Stimulated activated CD4-positive, alpha-beta T cell treated with anti-CD3 and anti-CD28 coated beads, Interleukin-4, amount 100 ng/mL, for 48 hours (primary cell): ENCODE measurements at regions not wholly inside any gene's neighbourhood (a gene's known extent, or its start where the extent isn't known, plus 50 kb on each side); places are given as distances from the start of the nearest gene placed in this dataset.
"Not testable (repeated sequence)": the region's sequence is repeated elsewhere in the genome, so short reads cannot be mapped to it uniquely, and the experiment has no call there.

Experiments used
- DNase-seq, 2 donors: peaks; one replicate each; pipeline ENCODE4 v3.0.0-alpha.2; 2020; ENCODE audit warnings: low read depth in 2 of 2

DNA sequence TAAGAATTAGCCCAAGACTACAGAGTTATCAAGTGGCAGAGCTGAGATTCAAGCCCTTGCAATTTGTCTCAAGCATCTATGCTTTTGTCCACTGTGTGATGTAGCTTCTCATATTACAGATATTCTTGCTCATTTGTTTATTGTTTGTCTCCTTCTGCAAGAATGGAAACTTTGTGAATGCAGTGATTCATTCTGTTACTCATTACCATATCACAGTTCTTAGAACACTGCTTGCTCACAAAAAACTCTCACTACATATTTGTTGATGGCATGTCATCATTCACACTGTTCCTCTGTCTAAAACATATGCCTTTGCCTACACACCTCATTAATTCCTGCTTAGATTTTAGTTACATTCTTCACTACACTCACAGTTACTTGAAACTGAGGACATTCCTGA, 1198.9 kb downstream of the PLA2G4A start:
- DNase-seq, result no peak

DNA sequence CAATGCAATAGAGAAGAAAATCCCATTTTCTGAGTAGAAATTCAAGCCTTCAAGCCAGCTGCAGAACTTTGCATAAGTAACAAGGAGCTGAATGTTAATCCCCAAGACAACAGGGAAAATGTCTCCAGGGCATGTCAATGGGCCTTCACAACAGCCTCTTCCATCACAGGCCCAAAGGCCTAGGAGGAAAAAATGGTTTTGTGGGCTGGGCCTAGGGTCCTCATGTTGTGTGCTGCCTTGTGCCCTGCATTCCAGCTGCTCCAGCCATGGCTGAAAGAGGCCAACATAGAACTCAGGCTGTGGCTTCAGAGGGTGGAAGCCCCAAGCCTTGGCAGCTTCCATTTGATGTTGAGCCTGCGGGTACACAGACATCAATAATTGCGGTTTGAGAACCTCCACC, 1208.8 kb downstream of the PLA2G4A start:
- DNase-seq, result not testable (repeated sequence)

DNA sequence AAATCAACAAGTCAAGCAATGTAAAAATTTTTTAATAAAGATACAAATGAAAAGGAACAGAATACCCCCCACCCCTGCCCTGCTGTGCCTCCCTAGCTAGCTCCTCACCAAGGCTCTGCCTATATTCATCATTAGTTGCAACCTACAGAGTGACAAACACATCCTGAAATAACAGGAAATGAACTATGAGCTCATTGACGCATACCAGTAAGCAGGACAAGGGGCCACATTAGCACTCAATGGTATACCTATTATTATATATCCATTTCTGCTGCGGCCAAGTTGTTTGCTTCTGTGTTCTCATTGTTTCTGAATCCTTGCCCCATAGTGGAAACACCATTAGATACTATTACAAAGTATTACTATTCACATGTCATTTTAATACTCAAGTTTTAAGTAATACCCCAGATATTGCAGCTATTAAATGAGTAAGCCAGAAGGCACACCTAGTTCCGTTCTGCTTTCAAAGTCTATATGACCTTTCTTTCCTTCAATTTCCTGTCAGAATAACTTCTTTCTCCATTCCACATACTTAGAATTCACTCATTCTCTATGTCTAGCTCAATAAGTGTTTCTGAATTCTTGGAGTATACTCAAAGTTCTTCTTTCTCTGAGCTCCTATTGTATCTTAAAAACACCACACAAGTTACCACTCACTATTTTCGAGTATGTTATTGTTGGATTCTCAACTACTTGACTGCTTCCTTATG, 1214.9 kb downstream of the PLA2G4A start:
- no peak for DNase-seq

DNA sequence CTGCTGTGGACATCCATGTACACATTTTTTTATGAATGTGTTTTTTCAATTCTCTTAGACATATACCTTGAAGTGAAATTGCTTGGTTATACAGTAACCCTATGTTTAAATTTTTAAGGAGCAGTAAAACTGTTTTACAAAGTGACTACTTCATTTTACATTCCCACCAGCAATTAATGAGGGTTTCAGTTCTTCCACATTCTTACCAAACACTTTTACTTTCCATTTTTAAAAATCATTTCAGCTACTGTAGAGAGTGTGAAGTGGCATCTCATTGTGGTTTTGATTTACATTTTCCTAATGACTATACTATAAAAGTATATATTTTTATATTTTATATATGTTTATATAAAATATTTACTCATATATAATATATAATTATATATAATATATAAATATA, 1221.5 kb downstream of the PLA2G4A start:
- DNase-seq, result no peak

DNA sequence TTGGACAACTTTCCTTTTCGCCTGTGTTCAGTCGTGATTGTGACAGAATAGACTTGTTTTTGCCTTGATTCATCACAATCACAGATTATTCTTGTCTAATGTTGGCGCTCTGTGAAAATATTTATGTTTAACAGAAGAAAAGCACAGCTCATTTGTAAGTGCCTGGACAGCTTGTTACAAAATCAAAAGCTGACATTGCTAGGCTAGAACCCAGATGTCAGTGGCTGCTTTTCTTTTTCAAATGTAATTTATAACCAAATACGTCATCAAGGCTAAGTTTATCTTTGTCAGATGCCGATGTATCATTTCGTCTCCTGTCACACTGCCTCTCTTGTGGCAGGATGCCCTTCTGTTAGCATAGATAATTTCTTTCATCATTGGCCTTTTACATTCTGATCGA, 1227.3 kb downstream of the PLA2G4A start:
- DNase-seq, result no peak

DNA sequence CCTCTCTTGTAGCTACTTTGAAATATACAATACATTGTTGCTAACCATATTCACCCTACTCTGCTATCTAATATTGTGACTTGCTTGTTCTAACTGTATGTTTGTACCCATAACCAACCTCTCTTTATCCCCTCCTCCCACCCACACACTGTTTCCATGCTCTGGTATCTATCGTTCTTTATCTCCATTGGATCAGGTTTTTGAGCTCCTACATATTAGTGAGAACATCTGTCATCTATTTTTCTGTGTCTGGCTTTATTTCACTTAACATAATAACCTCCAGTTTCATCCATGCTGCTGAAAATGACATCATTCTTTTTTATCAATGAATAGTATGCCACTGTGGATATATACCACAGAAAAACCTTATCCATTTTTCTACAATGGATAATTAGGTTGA, 1230.1 kb downstream of the PLA2G4A start:
- no peak for DNase-seq

DNA sequence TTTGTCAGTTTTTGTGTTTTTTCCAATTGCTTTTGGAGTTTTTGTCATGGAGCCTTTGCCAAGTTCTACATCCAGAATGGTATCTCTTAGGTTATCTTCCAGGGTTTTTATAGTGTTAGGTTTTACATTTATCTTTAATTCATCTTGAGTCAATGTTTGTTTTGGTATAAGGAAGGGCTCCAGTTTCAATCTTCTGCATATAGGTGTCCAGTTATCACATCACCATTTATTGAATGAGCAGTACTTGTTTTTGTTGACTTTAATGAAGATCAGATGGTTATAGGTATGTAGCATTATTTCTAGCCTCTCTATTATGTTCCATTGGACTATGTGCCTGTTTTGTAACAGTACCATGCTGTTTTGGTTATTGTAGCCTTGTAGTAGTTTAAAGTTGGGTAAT, 1233.1 kb downstream of the PLA2G4A start:
- no peak for DNase-seq

DNA sequence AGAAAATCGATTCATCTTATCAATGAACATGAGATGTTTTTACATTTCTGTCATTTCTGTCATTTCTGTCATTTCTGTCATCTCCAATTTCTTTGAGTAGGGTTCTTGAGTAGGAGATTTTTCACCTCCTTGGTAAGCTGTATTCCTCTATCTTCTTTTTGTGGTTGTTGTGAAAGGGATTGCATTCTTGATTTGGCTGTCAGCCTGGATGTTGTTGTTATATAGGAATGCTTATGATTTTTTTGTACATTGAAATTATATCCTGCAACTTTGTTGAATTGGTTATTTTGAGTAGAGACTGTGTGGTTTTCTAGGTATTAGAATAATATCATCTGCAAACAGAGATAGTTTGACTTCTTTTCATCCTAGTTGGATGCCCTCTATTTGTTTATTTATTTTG, 1233.7 kb downstream of the PLA2G4A start:
- no peak for DNase-seq

DNA sequence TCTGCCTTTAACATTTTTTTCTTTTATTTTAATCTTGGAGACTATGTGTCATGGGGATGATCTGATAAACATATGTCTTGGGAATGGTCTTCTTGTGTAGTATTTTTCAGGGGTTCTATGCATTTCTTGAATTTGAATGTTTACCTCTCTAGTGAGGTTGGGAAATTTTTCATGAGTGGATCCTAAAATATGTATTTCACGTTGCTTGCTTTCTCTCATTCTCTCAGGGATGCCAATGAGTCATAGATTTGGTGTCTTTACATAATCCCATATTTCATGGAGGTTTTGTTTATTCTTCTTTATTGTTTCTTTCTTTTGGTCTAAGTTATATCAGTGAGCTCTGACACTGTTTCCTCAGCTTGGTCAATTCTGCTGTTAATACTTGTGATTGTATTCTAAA, 1237.2 kb downstream of the PLA2G4A start:
- DNase-seq, result no peak

DNA sequence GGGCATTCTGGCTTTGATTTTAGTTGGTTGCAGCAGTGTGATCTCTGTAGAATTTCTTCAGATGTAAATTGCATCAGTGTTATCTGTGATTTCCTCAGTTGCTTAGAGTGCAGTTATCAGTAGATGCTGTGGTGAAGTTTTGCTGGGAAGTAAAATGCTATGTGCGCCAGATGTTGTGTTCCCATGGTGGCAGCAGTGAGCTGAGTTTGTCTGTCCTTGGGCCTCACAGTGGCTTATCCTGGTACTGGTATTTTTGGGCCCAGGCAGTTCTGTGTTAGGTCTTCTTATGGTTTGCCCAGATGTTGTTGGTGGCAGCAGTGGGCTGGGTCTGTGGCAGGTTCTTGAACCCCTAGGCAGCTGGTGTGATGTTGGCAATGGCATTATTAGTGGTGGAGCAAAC, 1242.1 kb downstream of the PLA2G4A start:
- DNase-seq, result no peak

DNA sequence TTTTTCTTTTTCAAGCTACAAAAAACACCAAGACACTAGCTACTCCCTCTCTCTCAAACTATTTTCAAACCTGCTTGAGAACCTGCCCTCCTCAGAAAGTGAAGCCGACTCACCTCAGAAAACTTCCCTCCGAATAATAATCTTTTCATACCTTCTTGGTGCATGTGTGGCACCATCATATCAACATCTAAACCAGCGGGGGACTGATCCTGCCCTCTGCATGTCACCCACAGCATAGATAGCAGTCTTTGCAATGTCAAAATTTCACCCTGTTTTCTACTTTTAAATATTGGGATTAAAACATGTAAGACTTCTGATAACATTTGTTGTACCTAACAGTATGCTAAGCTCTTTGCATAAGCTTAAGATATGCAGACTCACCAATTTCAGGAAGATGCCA, 1260.3 kb downstream of the PLA2G4A start:
- DNase-seq, result no peak

DNA sequence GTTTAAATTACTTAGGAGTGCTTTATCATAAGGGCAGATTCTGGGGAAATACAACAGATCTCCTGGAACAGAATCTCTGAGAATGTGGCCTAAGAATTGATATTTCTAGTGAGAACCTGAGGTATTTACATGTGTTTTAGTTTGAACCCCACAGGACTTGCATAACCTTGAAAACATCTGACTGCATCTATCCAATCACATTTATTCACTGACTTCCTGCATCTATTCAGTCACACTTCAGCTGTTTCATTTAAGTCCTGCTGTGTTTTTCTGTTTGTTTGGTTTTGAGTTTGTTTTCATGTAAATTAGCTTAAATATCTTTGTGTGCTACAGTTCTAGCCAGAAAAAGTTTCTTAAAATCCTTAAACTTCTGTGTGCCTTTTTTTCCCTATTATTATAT, 1260.7 kb downstream of the PLA2G4A start:
- no peak for DNase-seq

DNA sequence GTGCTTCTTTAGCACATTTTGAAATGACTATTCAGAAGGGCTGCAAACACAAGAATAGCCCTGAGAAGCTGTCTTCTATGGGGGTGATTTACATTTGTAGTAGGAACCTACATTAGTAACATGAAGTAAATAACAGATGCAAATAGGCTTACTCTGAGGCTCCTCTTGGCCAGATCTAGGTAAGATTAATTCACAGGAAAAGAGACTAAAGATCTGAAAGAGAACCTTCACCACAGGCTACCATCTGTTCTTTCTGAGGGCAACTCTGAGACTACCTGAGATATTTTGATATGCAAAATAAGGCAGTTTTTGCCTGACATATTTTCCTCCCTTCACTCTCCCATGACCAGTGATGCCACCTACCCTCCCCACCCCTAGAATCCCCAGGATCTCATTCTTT, 1267.8 kb downstream of the PLA2G4A start:
- no peak for DNase-seq

DNA sequence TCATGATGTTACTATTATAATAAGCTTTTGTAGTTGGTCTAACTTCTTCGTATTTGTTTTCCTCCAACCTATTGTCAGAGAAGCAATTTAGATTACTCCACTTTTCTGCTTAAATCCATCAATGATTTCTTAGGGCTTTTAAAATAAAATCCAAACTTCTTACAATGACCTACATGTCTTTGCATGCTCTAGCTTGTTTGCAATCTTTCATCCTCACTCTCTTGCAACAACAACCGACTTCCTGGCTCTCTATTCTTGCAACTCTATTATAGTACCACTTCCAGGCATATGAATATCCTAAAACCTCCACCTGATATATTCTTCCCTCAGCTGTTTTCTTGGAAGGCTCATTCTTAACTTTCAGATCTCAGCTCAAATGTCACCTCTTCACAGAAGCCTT, 1288.7 kb downstream of the PLA2G4A start:
- no peak for DNase-seq

DNA sequence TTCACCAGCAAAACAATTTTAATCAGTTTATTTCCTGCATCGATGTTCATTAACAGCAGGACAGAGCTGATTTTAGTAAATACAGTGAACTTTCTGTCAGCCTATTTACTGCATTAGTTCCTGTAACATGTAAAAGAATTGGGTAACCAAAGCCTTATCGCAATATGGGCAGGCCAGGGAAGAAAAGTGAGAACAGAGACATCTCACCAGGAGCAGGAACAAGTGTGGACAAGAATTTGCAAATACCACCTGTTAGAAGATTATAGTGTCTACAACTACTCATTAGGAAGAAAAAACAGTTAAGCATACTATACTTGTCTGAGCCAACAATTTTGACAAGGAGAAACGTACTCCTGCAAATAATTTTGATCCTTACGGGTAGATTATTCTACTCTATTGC, 1293.9 kb downstream of the PLA2G4A start:
- DNase-seq, result no peak

DNA sequence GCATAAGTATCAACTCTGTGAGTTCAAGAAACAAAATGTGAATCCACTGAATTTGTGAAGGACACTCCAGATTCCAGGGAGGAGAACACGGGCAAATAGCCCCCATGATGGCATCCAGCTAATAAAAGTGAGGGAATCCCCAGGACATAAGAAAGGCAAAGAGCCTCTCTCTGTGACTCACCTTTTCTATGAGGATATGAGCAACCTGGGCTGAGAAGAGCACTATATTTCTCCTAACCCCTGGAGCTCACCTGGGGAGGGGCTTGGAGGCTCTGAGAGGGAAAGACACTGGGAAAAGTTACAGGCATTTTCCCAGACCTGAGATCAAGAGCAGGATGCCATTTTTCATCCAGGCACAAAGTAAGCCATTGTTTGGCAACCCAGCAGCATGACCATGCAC, 1298.8 kb downstream of the PLA2G4A start:
- no peak for DNase-seq

DNA sequence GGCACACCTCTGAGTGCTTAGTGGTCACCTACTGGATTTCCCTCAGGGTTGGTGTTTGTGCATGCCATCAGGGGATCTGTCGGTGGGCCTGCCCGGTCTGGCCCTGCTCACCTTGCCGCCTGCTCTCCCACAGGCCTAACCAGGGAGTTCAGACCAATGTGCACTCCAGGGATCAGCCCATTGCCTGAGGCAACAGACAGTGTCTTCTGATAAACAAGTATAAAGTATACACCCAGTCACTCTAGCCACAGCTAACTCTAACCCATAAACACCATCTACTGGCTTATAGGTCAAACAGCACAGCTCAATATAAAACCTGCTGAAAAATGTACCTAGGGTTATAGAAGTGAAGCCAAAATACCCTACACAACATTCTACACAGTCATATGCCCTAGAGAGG, 1300.0 kb downstream of the PLA2G4A start:
- DNase-seq, result no peak

DNA sequence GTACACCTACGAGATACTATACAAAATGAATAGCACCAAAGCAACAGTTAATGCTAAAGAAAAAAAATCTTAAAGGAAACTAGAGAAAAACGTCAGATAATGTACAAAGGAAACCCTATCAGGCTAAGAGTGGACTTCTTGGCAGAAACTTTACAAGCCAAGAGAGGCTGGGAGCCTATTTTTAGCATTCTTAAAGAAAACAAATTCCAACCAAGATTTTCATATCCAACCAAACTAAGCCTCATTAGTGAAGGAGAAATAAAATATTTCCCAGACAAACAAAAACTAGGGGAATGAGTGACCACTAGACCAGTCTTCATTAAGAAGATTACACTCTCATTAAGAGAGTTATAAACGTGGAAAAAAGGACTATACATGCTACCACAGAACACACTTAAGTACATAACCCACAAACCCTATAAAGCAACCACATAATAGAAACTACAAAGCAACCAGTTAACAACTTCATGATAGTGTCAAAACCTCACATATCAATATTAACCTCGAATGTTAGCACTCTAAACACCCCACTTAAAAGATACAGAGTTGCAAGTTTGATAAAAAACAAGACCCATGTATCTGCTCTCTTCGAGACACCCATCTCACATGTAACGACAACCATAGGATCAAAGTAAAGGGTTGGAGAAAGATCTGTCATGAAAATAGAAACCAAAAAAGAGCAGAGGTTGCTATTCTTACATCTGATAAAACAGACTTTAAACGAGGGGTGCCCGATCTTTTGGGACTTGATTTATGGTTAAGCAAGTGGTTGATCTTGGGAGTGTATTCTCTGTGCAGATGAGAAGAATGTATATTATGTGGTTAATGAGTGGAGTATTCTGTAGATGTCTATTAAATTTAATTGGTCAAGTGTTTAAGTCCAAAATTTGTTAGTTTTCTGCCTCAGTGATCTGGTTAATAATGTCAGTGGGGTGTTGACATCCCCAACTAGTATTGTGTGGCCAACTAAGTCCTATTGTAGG, 1301.4 kb downstream of the PLA2G4A start:
- no peak for DNase-seq

DNA sequence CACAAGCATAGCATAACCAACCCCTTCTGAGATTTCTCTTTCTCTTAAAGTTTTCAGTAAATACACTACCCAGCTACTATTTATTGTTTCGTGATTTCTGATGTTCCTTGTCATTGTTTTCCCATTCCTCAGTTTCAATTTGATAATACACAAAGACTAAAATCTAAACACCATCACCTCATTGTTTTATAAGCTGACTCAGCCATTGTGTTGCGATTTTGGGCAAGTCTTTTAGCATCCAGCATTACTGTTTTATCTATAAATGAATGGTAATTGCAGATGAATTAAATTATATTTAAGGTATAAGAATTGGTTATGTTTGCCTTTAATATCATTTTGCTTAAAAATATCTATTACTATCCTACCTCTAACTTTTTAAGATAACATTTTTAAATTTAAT, 1308.5 kb downstream of the PLA2G4A start:
- no peak for DNase-seq

DNA sequence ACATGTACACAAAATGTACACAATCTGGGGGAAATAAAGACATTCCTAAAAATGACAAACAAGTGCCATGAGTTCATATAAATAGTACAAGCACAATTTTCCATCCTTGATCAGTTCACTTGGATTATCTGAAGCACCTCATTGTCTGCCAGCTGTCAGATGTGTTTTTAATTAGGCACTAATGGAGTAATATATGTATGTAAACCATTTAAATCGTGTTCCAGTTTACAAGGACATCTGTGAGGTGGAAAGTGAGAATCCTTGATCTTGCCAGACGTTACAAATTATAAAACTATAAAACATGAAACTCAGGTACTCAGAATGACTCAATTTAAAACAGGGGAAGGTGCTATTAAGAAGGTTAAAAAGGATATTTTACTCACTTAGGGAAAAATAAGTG, 1312.2 kb downstream of the PLA2G4A start:
- DNase-seq, result no peak

DNA sequence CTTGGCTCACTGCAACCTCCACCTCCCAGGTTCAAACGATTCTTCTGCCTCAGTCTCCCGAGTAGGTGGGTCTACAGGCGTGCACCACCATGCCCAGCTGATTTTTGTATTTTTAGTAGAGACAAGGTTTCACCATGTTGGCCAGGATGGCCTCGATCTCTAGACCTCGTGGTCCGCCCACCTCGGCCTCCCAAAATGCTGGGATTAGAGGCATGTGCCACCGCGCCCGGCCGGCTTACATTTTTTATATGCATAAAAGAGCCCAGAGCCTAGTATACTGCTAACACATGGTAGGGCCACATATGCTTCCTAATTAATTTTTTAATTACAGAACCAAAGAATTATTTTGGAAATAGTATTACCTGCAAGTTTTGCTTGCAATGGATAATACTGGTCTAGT, 1325.4 kb downstream of the PLA2G4A start:
- DNase-seq, result no peak

DNA sequence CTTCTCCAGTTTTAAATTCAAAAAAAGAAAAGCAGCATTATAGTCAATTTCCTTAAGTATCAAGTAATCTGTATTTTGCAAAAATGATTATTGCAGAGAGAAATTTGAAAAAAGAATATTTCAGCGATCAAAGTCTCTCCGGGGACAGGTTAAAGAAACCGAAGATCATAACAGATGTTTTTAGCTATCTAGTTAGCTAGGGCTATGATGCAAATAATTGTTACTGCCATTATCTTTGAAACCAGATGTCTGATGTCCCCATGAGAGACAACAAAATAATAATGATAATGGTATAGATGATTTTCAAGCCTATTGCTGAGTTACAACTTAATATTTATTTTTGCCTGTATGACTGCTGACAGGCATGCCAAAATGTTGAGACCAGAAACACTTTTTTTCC, 1326.0 kb downstream of the PLA2G4A start:
- no peak for DNase-seq

DNA sequence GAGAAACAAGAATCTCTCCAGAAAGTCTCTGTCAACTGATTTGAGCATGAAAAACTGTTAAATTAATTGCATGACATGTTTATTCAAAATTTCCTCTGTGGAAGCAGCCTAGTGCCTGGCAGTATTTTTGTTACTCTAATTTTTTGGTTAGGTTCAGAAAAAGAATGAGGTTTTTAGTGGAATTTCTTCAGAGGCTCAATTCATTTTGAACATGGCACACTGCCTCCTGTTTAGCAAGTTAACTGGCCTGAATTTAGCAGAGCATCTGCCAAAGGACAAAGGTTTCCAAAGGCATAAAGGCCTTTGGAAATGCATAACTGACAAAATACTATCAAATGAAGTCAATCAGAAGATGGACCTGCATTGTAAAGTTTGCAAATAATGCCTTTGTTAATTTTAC, 1326.5 kb downstream of the PLA2G4A start:
- DNase-seq, result no peak
